Mesothelial cell of epicardium (in vitro differentiated cells): ENCODE measurements at regions not wholly inside any gene's neighbourhood (a gene's known extent, or its start where the extent isn't known, plus 50 kb on each side); places are given as distances from the start of the nearest gene placed in this dataset.

Experiments
- DNase-seq, 2 experiments: peaks; one replicate each; pipeline ENCODE4 v3.0.0; 2021; ENCODE audit warnings: low spot score in 2 of 2; ENCODE audit not compliant: unreplicated experiment in 2 of 2
- H3K27ac Mint-ChIP-seq: 2 replicates; pipeline ENCODE4 v1.8.0; 2021; ENCODE audit warnings: mixed read lengths
- H3K27me3 Mint-ChIP-seq: 2 replicates; pipeline ENCODE4 v1.8.0; 2021; ENCODE audit warnings: low read depth, mixed read lengths
- H3K36me3 Mint-ChIP-seq: 2 replicates; pipeline ENCODE4 v1.8.0; 2021; ENCODE audit warnings: mixed read lengths
- H3K4me1 Mint-ChIP-seq: 2 replicates; pipeline ENCODE4 v1.8.0; 2021; ENCODE audit warnings: mixed read lengths
- H3K4me3 Mint-ChIP-seq: 2 replicates; pipeline ENCODE4 v1.8.0; 2021; ENCODE audit warnings: mild to moderate bottlenecking, moderate library complexity, mixed read lengths
- H3K9me3 Mint-ChIP-seq: 2 replicates; pipeline ENCODE4 v1.8.0; 2021; ENCODE audit warnings: mixed read lengths
- CTCF ChIP-seq: fragments of 200-600 bp; sonication (generic); IDR thresholded peaks from one replicate; pipeline ENCODE4 v1.5.0; 2021; ENCODE audit warnings: antibody characterized with exemption; ENCODE audit not compliant: unreplicated experiment

DNA sequence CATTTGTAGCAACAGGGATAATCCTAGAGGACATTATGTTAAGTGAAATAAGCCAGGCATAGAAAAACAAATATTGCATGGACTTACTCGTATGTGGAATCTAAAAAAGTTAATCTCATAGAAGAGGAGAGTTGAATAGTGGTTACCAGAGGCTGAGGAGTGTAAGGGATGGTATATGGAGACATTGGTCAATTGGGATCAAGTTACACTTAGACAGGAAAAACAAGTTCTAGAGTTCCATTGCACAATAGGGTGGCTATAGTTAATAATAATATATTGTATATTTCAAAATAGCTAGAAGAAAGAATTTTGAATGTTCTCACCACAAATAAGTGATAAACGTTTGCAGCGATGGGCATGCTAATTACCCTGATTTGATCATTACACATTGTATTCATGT is 354.6 kb downstream of the SEC16B start:
- TF ChIP-seq CTCF = no peak
- H3K27me3 Mint-ChIP-seq = no peaks in the 10 kb centered on the region
- DNase-seq = no peak
- H3K4me1 Mint-ChIP-seq = peaks cover 14% of the 10 kb centered on the region
- H3K36me3 Mint-ChIP-seq = peaks cover 5% of the 10 kb centered on the region
- no peak overlapping the region for H3K4me3 Mint-ChIP-seq
- H3K9me3 Mint-ChIP-seq = peaks cover 22% of the 10 kb centered on the region
- H3K27ac Mint-ChIP-seq = no peak overlapping the region

DNA sequence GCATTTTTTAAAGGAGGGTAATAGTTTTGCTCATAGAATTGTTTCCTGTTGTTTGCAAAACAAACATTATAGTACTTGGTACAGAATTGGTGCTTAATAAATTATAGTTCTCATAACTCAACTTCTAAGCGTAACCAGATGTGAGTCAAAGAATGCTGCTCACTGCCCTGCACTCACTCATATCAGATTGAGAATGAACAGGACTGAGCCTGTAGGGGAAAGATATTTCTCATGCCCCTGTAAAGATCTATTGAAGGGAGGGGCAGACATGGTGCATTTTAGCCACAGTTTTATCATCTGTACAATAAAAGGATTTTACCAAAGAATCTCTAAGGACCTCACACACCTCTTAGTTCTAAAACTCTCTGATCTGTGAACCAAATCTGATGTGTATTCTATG is 358.5 kb downstream of the SEC16B start:
- Mint-ChIP-seq H3K4me1 (peaks cover 14% of the 10 kb centered on the region), H3K36me3 (peaks cover 5% of the 10 kb centered on the region), H3K9me3 (peaks cover 19% of the 10 kb centered on the region), H3K4me3 (no peak overlapping the region), H3K27me3 (no peaks in the 10 kb centered on the region), H3K27ac (no peak overlapping the region)
- no peak for DNase-seq
- no peak for TF ChIP-seq CTCF

DNA sequence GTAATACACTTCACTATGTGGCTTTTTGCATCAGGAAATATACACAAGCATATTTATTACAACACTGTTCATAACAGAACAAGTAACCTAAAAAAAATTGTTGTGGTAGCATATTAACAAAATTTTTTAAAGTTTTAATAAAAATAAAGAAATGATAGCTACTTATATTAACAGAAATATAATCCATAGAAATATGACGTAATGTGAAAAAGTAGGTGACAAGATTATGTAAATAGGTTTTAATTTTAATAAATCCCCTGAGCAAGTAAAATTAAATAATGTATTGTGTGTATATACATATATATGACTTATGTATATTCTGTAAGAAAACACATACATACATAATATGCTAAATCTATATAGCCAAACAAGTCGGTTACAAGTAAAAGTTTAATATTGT is 359.9 kb downstream of the SEC16B start:
- Mint-ChIP-seq H3K4me3 (no peak overlapping the region), H3K4me1 (peaks cover 14% of the 10 kb centered on the region), H3K36me3 (peaks cover 3% of the 10 kb centered on the region), H3K27me3 (no peaks in the 10 kb centered on the region), H3K9me3 (peaks cover 17% of the 10 kb centered on the region), H3K27ac (no peak overlapping the region)
- no peak for TF ChIP-seq CTCF
- DNase-seq = no peak

DNA sequence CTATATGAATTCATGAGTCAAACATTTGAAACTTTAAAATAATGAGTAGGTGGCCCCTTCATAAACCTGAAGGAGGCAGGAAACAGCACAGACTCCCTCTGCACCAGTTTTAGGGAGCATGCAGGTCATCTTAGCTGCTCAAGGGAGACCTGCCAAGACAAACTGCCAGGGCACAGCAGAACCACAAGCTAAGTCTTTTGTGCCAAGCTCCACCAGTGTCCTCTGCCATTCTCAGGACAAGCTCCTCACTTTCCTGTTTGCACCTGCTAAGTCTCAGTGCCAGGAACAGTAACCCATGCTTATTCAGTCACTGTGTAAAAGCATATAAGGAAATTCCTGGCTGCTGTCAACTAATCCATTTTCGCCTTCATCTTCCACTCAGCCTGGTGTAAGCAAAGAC is 368.9 kb downstream of the SEC16B start:
- Mint-ChIP-seq H3K4me1 (no peaks in the 10 kb centered on the region), H3K27me3 (no peaks in the 10 kb centered on the region), H3K36me3 (no peaks in the 10 kb centered on the region), H3K9me3 (peaks cover 5% of the 10 kb centered on the region), H3K27ac (no peak overlapping the region), H3K4me3 (no peak overlapping the region)
- no peak for DNase-seq
- no peak for TF ChIP-seq CTCF

- Mint-ChIP-seq H3K27me3 (no peaks in the 10 kb centered on the region), H3K9me3 (peaks cover 5% of the 10 kb centered on the region), H3K4me1 (no peaks in the 10 kb centered on the region), H3K36me3 (no peaks in the 10 kb centered on the region), H3K27ac (no peak overlapping the region), H3K4me3 (no peak overlapping the region)
- no peak for DNase-seq
- no peak for TF ChIP-seq CTCF
Observed at GRCh38 chr1:177600321-177600720, 369.5 kb downstream of the SEC16B start.

GRCh38 chr1:177597393-177597792 is 372.5 kb downstream of the SEC16B start:
- Mint-ChIP-seq H3K27ac (no peak overlapping the region), H3K9me3 (no peaks in the 10 kb centered on the region), H3K4me1 (peaks cover 7% of the 10 kb centered on the region), H3K36me3 (no peaks in the 10 kb centered on the region), H3K4me3 (no peak overlapping the region), H3K27me3 (no peaks in the 10 kb centered on the region)
- DNase-seq = no peak
- TF ChIP-seq CTCF = no peak
